Muscle layer of colon (tissue), 2 donors: ENCODE measurements at regions not wholly inside any gene's neighbourhood (a gene's known extent, or its start where the extent isn't known, plus 50 kb on each side); places are given as distances from the start of the nearest gene placed in this dataset.

Source experiments
- H3K27ac ChIP-seq: one replicate; pipeline ENCODE4 v1.7.0; 2013; ENCODE audit warnings: low read depth, mild to moderate bottlenecking, low read length, moderate library complexity
- H3K27me3 ChIP-seq, 2 donors: one replicate each; pipeline ENCODE4 v1.7.0; 2013; ENCODE audit warnings: low read length in 2 of 2, mild to moderate bottlenecking in 2 of 2; ENCODE audit not compliant: insufficient read depth in 2 of 2, control insufficient read depth in 1 of 2
- H3K36me3 ChIP-seq: one replicate; pipeline ENCODE4 v1.7.0; 2013; ENCODE audit warnings: mild to moderate bottlenecking, low read length; ENCODE audit not compliant: insufficient read depth
- H3K4me1 ChIP-seq: one replicate; pipeline ENCODE4 v1.7.0; 2013; ENCODE audit warnings: mild to moderate bottlenecking, low read length; ENCODE audit not compliant: insufficient read depth
- H3K4me3 ChIP-seq, 2 donors: one replicate each; pipeline ENCODE4 v1.7.0; 2013; ENCODE audit warnings: low read length in 2 of 2, low read depth in 1 of 2, mild to moderate bottlenecking in 1 of 2, moderate library complexity in 1 of 2
- H3K9ac ChIP-seq: one replicate; pipeline ENCODE4 v1.7.0; 2013; ENCODE audit warnings: low read length
- H3K9me3 ChIP-seq: one replicate; pipeline ENCODE4 v1.7.0; 2013; ENCODE audit warnings: mild to moderate bottlenecking, low read length
- donor health status: abdominal sarcoma.
- donor health status: Adenocarcinoma of cecum.

DNA sequence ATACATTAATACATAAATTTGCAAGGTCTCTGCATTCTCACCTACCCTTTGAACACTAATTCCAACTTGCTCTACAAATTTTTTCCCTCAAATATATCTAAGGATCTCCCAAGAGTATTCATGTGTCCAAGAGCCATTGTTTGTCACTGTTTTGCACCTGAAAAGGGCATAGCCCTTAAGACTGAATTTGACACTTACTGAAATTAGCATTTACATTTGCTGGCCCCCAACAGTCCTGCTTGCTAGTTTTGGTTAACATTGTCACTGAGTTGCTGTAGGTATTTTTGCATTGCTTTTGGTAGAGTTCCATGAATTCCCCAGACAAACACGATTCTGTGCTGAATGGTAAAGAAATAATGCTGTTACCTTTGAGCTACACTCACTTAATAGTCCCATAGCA lies 57.3 kb downstream of the KCNA4 start:
- Histone ChIP-seq H3K9me3 (no peaks in the 10 kb centered on the region), H3K36me3 (no peaks in the 10 kb centered on the region), H3K9ac (no peak overlapping the region), H3K27me3 (no peaks in the 10 kb centered on the region), H3K4me1 (no peaks in the 10 kb centered on the region), H3K27ac (no peak overlapping the region), H3K4me3 (no peak overlapping the region)

DNA sequence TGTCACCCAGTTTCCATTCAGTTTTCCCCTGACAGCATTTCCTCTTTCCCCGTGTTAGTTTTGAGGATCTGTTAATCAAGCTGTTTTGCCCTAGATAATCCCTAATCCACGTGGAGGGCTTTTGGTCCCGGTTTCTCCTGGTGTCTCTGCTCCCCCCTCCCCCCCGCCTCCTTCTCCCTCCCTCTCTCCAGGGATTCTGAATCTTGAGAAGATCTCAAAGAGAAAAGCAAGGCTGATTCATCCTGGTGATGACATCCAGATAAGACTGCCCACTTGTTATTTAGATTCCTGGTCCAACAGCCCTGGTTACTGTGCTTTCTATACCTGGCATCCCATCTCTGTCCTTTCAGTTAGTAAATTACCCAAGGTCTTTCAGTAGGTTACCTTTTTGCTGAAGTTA lies 59.4 kb downstream of the KCNA4 start:
- Histone ChIP-seq H3K4me3 (no peak overlapping the region), H3K4me1 (no peaks in the 10 kb centered on the region), H3K36me3 (no peaks in the 10 kb centered on the region), H3K27me3 (no peaks in the 10 kb centered on the region), H3K9me3 (no peaks in the 10 kb centered on the region), H3K27ac (no peak overlapping the region), H3K9ac (no peak overlapping the region)

DNA sequence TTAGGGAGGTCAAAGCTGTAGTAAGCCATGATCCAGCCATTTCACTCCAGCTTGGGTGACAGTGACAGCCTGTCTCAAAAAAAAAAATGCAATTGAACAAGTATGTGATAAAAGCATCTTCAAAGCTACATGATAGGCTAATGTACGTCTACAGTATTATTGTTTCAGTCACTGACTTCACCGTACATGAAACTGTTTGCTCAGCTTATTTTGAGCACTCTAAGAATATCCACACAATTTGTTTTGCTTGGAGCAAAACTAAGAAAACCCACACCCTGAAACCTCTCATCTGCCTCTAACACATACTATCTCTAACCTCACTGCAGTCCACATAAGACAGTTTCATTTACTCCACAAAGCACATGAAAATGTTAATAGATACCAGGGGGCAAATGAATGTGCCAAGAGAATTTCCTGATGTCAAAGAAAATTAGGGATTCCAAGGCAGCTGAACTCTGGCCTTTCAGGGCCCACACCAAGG lies 60.7 kb downstream of the KCNA4 start:
- no peaks in the 10 kb centered on the region for H3K4me1 ChIP-seq
- no peak overlapping the region for H3K27ac ChIP-seq
- H3K4me3 ChIP-seq = no peak overlapping the region
- H3K9me3 ChIP-seq = no peaks in the 10 kb centered on the region
- H3K36me3 ChIP-seq = no peaks in the 10 kb centered on the region
- no peaks in the 10 kb centered on the region for H3K27me3 ChIP-seq
- H3K9ac ChIP-seq = no peak overlapping the region

DNA sequence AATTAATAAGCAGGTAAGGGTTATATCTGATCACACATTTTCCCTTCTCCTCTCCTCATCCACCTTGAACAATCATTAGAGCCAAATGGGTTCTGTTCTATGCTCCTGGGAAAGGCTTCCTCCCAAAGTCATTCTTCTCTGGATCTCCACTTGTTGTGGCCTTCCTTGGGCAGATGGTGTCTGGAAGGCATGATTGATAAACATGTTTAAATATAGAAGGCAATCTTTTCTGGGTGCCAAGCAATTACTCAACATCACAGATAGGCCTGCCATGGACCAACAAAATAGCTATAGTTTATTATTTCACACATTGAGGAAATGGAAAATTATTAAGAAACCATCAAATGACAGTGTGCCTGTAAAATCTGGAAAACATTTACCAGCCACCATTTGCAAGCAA lies 73.5 kb downstream of the KCNA4 start:
- Histone ChIP-seq H3K4me1 (no peaks in the 10 kb centered on the region), H3K4me3 (no peak overlapping the region), H3K9ac (no peak overlapping the region), H3K36me3 (no peaks in the 10 kb centered on the region), H3K27ac (no peak overlapping the region), H3K9me3 (no peaks in the 10 kb centered on the region), H3K27me3 (no peaks in the 10 kb centered on the region)

DNA sequence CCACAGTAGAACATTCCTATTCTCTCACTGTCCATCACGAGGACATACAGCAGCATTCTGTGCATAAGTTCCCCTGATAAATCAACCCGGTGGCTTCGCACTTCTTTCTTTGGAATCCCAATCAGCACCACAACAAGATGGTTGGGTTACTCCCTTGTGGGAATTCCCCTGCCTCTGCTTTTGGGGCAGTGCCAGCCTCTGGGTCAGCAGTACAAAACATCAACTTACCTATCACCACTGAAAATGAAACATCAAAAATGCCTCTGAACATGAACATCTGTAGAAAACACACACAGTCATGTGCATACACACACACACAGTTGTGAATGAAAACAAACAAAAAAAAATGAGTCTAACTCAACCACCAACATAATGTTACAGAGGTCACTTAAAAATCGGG lies 79.3 kb downstream of the KCNA4 start:
- no peaks in the 10 kb centered on the region for H3K36me3 ChIP-seq
- H3K9ac ChIP-seq = no peak overlapping the region
- no peaks in the 10 kb centered on the region for H3K4me1 ChIP-seq
- H3K4me3 ChIP-seq = no peak overlapping the region
- H3K27me3 ChIP-seq = no peaks in the 10 kb centered on the region
- no peaks in the 10 kb centered on the region for H3K9me3 ChIP-seq
- no peak overlapping the region for H3K27ac ChIP-seq

DNA sequence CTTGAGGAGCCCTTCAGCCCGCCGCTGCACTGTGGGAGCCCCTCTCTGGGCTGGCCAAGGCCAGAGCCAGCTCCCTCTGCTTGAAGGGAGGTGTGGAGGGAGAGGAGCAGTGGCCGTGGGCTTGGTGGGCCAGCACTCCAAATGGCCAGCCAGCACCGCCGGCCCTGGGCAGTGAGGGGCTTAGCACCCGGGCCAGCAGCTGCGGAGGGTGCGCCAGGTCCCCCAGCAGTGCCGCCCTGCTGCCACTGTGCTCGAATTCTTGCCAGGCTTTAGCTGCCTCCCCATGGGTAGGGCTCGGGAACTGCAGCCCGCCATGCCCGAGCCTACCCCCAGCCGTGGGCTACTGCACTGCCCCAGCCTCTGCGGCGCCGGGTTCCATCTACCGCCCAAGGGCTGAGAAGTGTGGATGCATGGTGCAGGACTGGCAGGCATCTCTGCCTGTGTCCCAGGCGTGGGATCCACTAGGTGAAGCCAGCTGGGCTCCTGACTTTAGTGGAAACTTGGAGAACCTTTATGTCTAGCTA lies 82.7 kb downstream of the KCNA4 start:
- Histone ChIP-seq H3K36me3 (no peaks in the 10 kb centered on the region), H3K9ac (no peak overlapping the region), H3K4me1 (no peaks in the 10 kb centered on the region), H3K27ac (no peak overlapping the region), H3K4me3 (no peak overlapping the region), H3K9me3 (no peaks in the 10 kb centered on the region), H3K27me3 (no peaks in the 10 kb centered on the region)

DNA sequence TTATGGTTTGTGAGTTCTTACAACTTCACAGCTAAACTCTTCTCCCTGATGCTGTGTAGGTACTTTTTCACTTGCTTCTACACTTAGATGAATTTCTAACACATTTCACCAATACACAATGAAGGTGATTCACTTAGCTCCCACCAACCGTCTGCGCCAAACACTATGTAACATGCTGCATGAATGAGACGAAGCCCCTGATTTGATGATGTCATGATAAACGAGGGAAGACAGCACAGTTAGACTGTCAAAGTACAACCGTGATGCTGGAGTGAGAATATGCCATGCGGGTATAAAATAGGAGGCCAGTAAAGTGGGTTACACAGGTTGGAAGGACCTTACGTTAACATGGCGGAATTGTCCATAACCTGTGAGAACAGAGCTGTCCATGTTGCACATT lies 100.8 kb downstream of the KCNA4 start:
- Histone ChIP-seq H3K27ac (no peak overlapping the region), H3K4me3 (no peak overlapping the region), H3K4me1 (no peaks in the 10 kb centered on the region), H3K36me3 (no peaks in the 10 kb centered on the region), H3K27me3 (no peaks in the 10 kb centered on the region), H3K9me3 (no peaks in the 10 kb centered on the region), H3K9ac (no peak overlapping the region)

DNA sequence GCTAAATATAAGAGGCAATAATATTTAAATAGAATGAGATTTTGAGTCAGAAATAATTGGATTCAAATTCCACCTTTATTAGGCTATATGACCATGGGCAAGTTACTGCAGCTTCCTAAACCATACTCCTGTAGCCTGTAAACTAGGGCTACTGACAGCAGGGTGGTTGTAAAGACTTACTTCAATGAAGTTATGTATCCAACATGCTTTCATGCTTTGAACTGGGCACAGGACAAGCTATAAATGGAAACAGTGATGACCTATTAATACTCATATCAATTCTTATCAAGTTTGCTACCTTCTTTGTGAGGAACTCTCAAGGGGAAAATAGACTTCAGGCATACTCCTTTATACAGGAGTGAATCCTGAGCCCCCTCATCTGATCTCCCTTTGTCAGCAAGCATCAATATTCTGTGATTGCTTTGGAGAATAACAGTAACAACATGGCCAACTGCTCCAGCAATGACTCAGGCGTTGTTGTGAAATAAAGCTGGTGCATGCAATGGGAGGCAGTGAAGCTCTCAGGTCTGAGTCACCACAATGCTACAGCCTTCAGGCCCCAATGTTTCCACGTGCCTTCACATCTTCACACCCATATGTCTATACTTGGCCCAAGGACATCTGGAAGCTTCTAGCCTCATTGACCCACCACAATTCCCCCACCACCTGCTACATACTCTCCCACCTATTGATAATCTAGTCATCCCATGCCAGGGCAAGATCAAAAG lies 102.5 kb downstream of the KCNA4 start:
- Histone ChIP-seq H3K27ac (no peak overlapping the region), H3K4me3 (no peak overlapping the region), H3K27me3 (no peaks in the 10 kb centered on the region), H3K9me3 (no peaks in the 10 kb centered on the region), H3K9ac (no peak overlapping the region), H3K36me3 (no peaks in the 10 kb centered on the region), H3K4me1 (no peaks in the 10 kb centered on the region)

DNA sequence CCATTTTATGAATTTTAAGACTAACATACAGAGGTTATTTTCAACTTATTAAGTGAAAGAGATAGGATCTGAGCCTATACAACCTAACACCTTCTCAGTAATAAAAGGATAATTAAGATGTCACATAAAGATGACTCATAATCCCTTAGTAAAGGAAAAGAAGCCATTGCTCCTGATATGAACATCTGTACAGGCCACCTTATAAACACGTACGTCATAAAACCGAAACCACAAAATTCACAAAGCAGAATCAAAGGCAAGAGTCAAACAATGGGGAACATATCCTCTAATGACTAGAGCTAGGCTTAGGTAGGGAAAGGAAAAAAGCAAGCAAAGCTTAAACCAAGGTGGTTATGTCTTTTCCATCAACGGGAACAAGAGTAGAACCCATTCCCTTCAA lies 103.5 kb downstream of the KCNA4 start:
- no peak overlapping the region for H3K9ac ChIP-seq
- no peaks in the 10 kb centered on the region for H3K36me3 ChIP-seq
- no peaks in the 10 kb centered on the region for H3K4me1 ChIP-seq
- no peaks in the 10 kb centered on the region for H3K27me3 ChIP-seq
- no peak overlapping the region for H3K27ac ChIP-seq
- H3K4me3 ChIP-seq = no peak overlapping the region
- H3K9me3 ChIP-seq = no peaks in the 10 kb centered on the region

DNA sequence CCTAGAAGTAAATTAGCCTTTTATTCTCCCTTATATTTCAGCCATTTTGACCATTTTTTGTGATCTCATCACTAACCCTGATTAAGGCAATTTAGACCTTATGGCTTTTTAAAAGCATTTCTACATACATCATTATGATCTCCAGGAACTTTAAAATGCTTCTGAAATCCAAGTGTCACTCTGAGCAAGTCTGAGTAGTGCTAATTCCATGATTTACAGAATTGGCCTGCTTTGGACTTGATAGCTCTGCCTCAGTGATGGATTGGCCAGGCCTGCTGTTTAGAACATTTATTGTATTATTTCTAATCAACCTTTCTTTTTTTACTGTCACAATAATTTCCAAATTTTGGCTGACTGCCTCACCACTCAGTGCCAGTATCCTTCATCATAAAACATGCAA lies 116.4 kb downstream of the KCNA4 start:
- Histone ChIP-seq H3K4me1 (no peaks in the 10 kb centered on the region), H3K27ac (no peak overlapping the region), H3K36me3 (no peaks in the 10 kb centered on the region), H3K27me3 (no peaks in the 10 kb centered on the region), H3K4me3 (no peak overlapping the region), H3K9ac (no peak overlapping the region), H3K9me3 (no peaks in the 10 kb centered on the region)

DNA sequence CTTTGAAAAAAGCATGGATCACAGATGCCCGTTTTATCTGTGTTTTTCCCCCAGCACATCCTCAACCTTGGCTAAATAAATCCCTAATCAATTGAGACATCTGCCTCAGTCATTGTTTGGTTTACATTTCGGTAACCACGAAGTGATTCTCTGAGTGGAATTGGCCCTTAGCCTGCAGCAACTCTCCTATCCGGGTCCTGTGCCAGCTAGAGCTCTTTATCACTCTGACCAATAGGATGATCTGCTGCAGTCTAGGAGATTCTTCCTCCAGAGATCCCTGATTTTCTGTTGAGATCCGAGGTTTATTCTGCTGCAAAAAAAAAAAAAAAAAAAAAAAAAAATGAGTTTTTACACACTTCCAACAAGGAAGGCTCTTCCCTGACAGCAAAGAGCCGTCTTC lies 137.3 kb downstream of the KCNA4 start:
- Histone ChIP-seq H3K4me1 (no peaks in the 10 kb centered on the region), H3K4me3 (no peak overlapping the region), H3K36me3 (no peaks in the 10 kb centered on the region), H3K9me3 (no peaks in the 10 kb centered on the region), H3K27me3 (no peaks in the 10 kb centered on the region), H3K9ac (no peak overlapping the region), H3K27ac (no peak overlapping the region)

DNA sequence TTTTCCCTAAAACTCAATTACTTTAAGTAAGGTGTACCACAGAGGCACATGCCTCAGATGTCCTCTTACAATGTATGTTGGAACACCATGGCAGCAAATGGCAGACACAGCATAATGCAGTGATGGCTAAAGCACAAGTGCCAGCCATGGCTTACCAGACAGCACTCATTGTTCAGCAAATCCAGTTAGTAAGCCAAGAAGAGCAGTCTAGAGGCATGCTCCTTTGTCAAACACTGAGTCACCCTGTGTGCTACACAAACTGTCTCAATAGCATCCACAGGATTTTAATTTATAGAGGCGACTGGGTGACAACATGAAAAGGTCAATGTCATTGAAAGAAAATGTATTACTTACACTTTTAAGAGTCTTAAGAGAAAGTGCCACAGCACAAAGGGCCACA lies 140.6 kb downstream of the KCNA4 start:
- Histone ChIP-seq H3K27me3 (no peaks in the 10 kb centered on the region), H3K4me1 (no peaks in the 10 kb centered on the region), H3K9me3 (no peaks in the 10 kb centered on the region), H3K36me3 (no peaks in the 10 kb centered on the region), H3K9ac (no peak overlapping the region), H3K27ac (no peak overlapping the region), H3K4me3 (no peak overlapping the region)
